GM12878 (cell line): ENCODE measurements at regions not wholly inside any gene's neighbourhood (a gene's known extent, or its start where the extent isn't known, plus 50 kb on each side); places are given as distances from the start of the nearest gene placed in this dataset.
"Not testable (repeated sequence)": the region's sequence is repeated elsewhere in the genome, so short reads cannot be mapped to it uniquely, and the experiment has no call there.

Source experiments
- ATAC-seq: fragments of 200-7000 bp; cut with Tn5 transposase; 3 replicates; pipeline ENCODE4 v1.9.1; 2020; ENCODE audit warnings: mild to moderate bottlenecking, moderate library complexity
- BruUV-seq: library from RNA; stranded (reverse); fragments of 400-500 nt; replicated peaks from 2 replicates; lab custom pipeline; 2021; lab: Mats Ljungman, UMichigan
- CTCF ChIA-PET: fragments of 300-600 bp; sonication (Branson Sonifier 250); formaldehyde crosslinking; extraction: SDS; loops from one replicate; lab custom pipeline; 2021; ENCODE audit warnings: inconsistent platforms; lab: Yijun Ruan, JAX
- POLR2A ChIA-PET: fragments of 350-600 bp; formaldehyde crosslinking; extraction: SDS; loops from one replicate; lab custom pipeline; 2021; ENCODE audit warnings: inconsistent platforms; lab: Charles Lee
- RAD21 ChIA-PET: fragments of 300-600 bp; sonication (Branson Sonifier 250); formaldehyde crosslinking; loops from one replicate; lab custom pipeline; 2023; ENCODE audit warnings: antibody characterized with exemption; ENCODE audit not compliant: unreplicated experiment; lab: Charles Lee
- SMC1A ChIA-PET: fragments of 300-600 bp; sonication (Branson Sonifier 250); formaldehyde crosslinking; loops from one replicate; lab custom pipeline; 2023; ENCODE audit not compliant: unreplicated experiment, uncharacterized antibody; lab: Charles Lee
- DNase-seq: peaks from one replicate; pipeline ENCODE4 v3.0.0-alpha.2; 2011; ENCODE audit warnings: low read depth, low spot score
- FAIRE-seq: peaks from 3 replicates; lab custom pipeline; 2011; peaks lifted over from hg19 to GRCh38; lab: Jason Lieb, UNC
- H2AFZ ChIP-seq: 2 replicates; pipeline ENCODE4 v1.6.0; 2011; ENCODE audit warnings: low read depth, low read length, control low read depth; ENCODE audit not compliant: control insufficient read depth
- H3K27ac ChIP-seq: 2 replicates; pipeline ENCODE4 v1.5.1; 2011; ENCODE audit warnings: control low read depth; ENCODE audit not compliant: control insufficient read depth, insufficient read depth
- H3K27me3 ChIP-seq, 2 experiments: replicated peaks in 1 of 2; 2 replicates each; pipeline versions ENCODE4 v1.6.0 to v1.6.1; 2011; ENCODE audit warnings: low read length in 1 of 2; ENCODE audit not compliant: control insufficient read depth in 2 of 2, insufficient read depth in 2 of 2
- H3K36me3 ChIP-seq, 2 experiments: 2 replicates each; pipeline ENCODE4 v1.5.1; 2011; ENCODE audit warnings: low read length in 1 of 2; ENCODE audit not compliant: control insufficient read depth in 2 of 2, insufficient read depth in 2 of 2
- H3K4me1 ChIP-seq: 2 replicates; pipeline ENCODE4 v1.6.1; 2011; ENCODE audit warnings: mild to moderate bottlenecking, low read length, moderate library complexity, mixed read lengths; ENCODE audit not compliant: control insufficient read depth, insufficient read depth
- H3K4me2 ChIP-seq: 2 replicates; pipeline ENCODE4 v1.6.0; 2011; ENCODE audit warnings: control low read depth; ENCODE audit not compliant: control insufficient read depth, insufficient read depth
- H3K4me3 ChIP-seq: fragments of 200-600 bp; sonication (generic); 2 replicates; pipeline ENCODE4 v1.5.1; 2016
- H3K79me2 ChIP-seq: 2 replicates; pipeline ENCODE4 v1.6.0; 2011; ENCODE audit warnings: low read length; ENCODE audit not compliant: control insufficient read depth, insufficient read depth
- H3K9ac ChIP-seq: 2 replicates; pipeline ENCODE4 v1.8.0; 2011; ENCODE audit warnings: low read length, control low read depth, mixed read lengths; ENCODE audit not compliant: control insufficient read depth, insufficient read depth
- H3K9me3 ChIP-seq: replicated peaks from 3 replicates; pipeline ENCODE4 v1.5.1; 2011; ENCODE audit warnings: mild to moderate bottlenecking, low read length; ENCODE audit not compliant: control insufficient read depth, insufficient read depth
- H4K20me1 ChIP-seq: 2 replicates; pipeline ENCODE4 v1.6.0; 2011; ENCODE audit not compliant: control insufficient read depth, insufficient read depth
- RFX5 ChIP-seq: IDR thresholded peaks from 2 replicates; pipeline ENCODE4 v1.6.1; 2011; ENCODE audit warnings: low read depth, low read length, improper control_type of control experiment
- WGBS: methylation state at CpG from one replicate; pipeline ENCODE4 v1.1.6; 2016; ENCODE audit warnings: low lambda C conversion rate; ENCODE audit not compliant: insufficient replicate concordance, insufficient coverage; ENCODE audit errors: missing lambda C conversion rate; 5-methylcytosine and 5-hydroxymethylcytosine counted together
- in situ Hi-C: fragments of 300-500 bp; cut with MboI; formaldehyde crosslinking; loops from 9 replicates; pipeline ENCODE4 v1.14.3; 2018; ENCODE audit warnings: mixed read lengths
- intact Hi-C: fragments of 100-400 bp; cut with micrococcal nuclease; formaldehyde crosslinking; loops from one replicate; pipeline ENCODE4 v1.14.2; 2022; ENCODE audit not compliant: unreplicated experiment

DNA sequence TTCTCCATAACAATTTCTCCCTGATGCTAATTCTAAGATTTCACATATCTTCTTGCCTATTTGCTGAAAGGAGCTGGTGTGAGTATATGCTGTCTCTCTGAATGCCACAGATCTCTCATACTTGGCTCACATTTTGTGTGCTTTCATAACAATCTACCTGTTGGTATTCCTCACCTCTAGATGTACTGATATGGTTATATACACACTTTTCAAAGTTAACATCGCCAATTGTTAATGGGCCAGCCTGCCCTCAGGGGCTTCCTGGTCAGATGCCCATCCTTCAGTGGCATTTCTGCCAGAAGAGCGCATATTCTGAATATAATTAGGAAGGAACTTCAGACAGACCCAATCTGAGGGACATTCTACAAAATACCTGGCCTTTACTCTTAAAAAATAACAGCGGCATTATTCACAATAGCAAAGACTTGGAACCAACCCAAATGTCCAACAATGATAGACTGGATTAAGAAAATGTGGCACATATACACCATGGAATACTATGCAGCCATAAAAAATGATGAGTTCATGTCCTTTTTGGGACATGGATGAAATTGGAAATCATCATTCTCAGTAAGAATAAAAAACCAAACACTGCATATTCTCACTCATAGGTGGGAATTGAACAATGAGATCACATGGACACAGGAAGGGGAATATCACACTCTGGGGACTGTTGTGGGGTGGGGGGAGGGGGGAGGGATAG, 123.9 kb upstream of the FAT1 start:
- H3K4me3 ChIP-seq, in situ Hi-C loops, SMC1A ChIA-PET, BruUV-seq, H2AFZ ChIP-seq, H3K36me3 ChIP-seq, RAD21 ChIA-PET, H3K4me1 ChIP-seq, FAIRE-seq, intact Hi-C loops, ATAC-seq, H3K27ac ChIP-seq, H3K9ac ChIP-seq, POLR2A ChIA-PET, H3K9me3 ChIP-seq, H3K4me2 ChIP-seq, H3K27me3 ChIP-seq, DNase-seq, CTCF ChIA-PET, H3K79me2 ChIP-seq, H4K20me1 ChIP-seq: not testable (repeated sequence)
- 35% methylated on average over 3 of the region's 3 CpGs for WGBS

DNA sequence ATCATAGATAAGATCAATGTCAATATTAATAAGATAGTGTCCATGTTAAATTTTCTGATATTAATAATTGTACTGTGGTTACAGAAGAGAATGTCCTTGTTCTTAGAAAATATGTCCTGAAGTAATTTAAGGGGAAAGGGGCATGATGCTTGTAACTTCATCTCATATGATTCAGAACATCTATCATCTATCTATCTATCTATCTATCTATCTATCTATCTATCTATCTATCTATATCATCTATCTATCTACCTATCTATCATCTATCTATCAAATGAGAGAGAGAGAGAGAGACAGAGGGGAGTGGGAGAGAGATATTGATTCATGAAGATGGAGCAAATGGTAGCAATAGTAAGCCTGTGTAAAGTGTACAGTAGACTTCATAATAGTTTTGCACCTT, 124.8 kb upstream of the FAT1 start:
- Histone ChIP-seq H3K4me1 (no peaks in the 10 kb centered on the region), H2AFZ (no peak overlapping the region), H3K36me3 (no peaks in the 10 kb centered on the region), H3K9me3 (no peaks in the 10 kb centered on the region), H4K20me1 (no peaks in the 10 kb centered on the region), H3K27ac (no peak overlapping the region), H3K4me3 (no peak overlapping the region), H3K27me3 (no peaks in the 10 kb centered on the region), H3K9ac (no peak overlapping the region), H3K79me2 (no peaks in the 10 kb centered on the region), H3K4me2 (no peak overlapping the region)
- ChIA-PET POLR2A (no interaction called here), CTCF (no interaction called here), SMC1A (no interaction called here), RAD21 (no interaction called here)
- no peak for DNase-seq
- no peak for FAIRE-seq
- no TSS peak for BruUV-seq
- in situ Hi-C loops = no loop called here
- intact Hi-C loops = no loop called here
- no peak for ATAC-seq
- TF ChIP-seq RFX5 = no peak
